Gastrocnemius medialis (tissue), 4 donors: ENCODE measurements at regions not wholly inside any gene's neighbourhood (a gene's known extent, or its start where the extent isn't known, plus 50 kb on each side); places are given as distances from the start of the nearest gene placed in this dataset.

ENCODE experiments used
- CTCF ChIP-seq, 5 experiments: fragments of 450-650 bp in 3 of 5; fragments of 200-600 bp in 2 of 5; sonication (generic) in 2 of 5; IDR thresholded peaks in 4 of 5; conservative IDR thresholded peaks in 1 of 5; 1 replicate in 4 of 5; 2 replicates in 1 of 5; pipeline ENCODE4 v1.5.1; 2016 to 2019; ENCODE audit warnings: antibody characterized with exemption in 5 of 5, mild to moderate bottlenecking in 3 of 5, moderate library complexity in 3 of 5
- POLR2A ChIP-seq, 2 donors: fragments of 450-650 bp; IDR thresholded peaks; one replicate each; pipeline ENCODE4 v1.6.1; 2017; ENCODE audit warnings: antibody characterized with exemption in 2 of 2, mild to moderate bottlenecking in 2 of 2, moderate library complexity in 2 of 2

GRCh38 chr22:48940266-48941032 is 887.2 kb downstream of the BRD1 start:
- TF ChIP-seq POLR2A (IDR thresholded peaks at IDR 0.05) (no peak), CTCF (IDR thresholded peaks at IDR 0.05 in 4 of 5, conservative IDR thresholded peaks at IDR 0.05 in 1 of 5) (no peak)
